HEK293 (cell line): ENCODE measurements at regions not wholly inside any gene's neighbourhood (a gene's known extent, or its start where the extent isn't known, plus 50 kb on each side); places are given as distances from the start of the nearest gene placed in this dataset.

Experiments used
- CTCF ChIA-PET: fragments of 350-600 bp; formaldehyde crosslinking; extraction: SDS; loops from one replicate; lab custom pipeline; 2021; ENCODE audit warnings: antibody characterized with exemption; lab: Yijun Ruan, JAX
- POLR2A ChIA-PET: fragments of 300-600 bp; formaldehyde crosslinking; extraction: SDS; loops from one replicate; lab custom pipeline; 2020; ENCODE audit warnings: antibody characterized with exemption, inconsistent platforms; lab: Yijun Ruan, JAX
- H3K27ac ChIP-seq: fragments of 200-500 bp; sonication (Bioruptor generic); 2 replicates; pipeline ENCODE4 v1.5.1; 2014; ENCODE audit warnings: low read depth, low read length, control low read depth, inconsistent platforms; ENCODE audit errors: extremely low read depth
- H3K36me3 ChIP-seq, 2 experiments: fragments of 200-500 bp in 1 of 2; sonication (Bioruptor generic) in 1 of 2; 1 replicate in 1 of 2; 2 replicates in 1 of 2; pipeline ENCODE4 v1.5.1; 2014 to 2017; ENCODE audit warnings: inconsistent platforms in 2 of 2, low read length in 2 of 2; ENCODE audit not compliant: control insufficient read depth in 2 of 2, insufficient read depth in 1 of 2
- H3K4me1 ChIP-seq: fragments of 200-500 bp; sonication (Bioruptor generic); 2 replicates; pipeline ENCODE4 v1.5.1; 2014; ENCODE audit warnings: mild to moderate bottlenecking, low read length, inconsistent platforms; ENCODE audit not compliant: control insufficient read depth, insufficient read depth
- H3K4me3 ChIP-seq: 2 replicates; pipeline ENCODE4 v1.5.1; 2011; ENCODE audit warnings: low read depth, mild to moderate bottlenecking, control low read depth, low read length, moderate library complexity
- H3K9me3 ChIP-seq: fragments of 200-500 bp; sonication (Bioruptor generic); 2 replicates; pipeline ENCODE4 v1.5.1; 2014; ENCODE audit warnings: low read depth, low read length, inconsistent platforms; ENCODE audit not compliant: control insufficient read depth, insufficient read depth
- EGR2 ChIP-seq: fragments of 450-650 bp; formaldehyde crosslinking; IDR thresholded peaks from 2 replicates; pipeline ENCODE4 v1.5.1; 2016; ENCODE audit warnings: low read depth, missing biosample characterization, missing genetic modification characterization
- GLIS1 ChIP-seq: fragments of 450-650 bp; formaldehyde crosslinking; IDR thresholded peaks from 2 replicates; pipeline ENCODE4 v1.5.1; 2016; ENCODE audit warnings: missing biosample characterization, missing genetic modification characterization
- KLF7 ChIP-seq: fragments of 450-650 bp; formaldehyde crosslinking; IDR thresholded peaks from 2 replicates; pipeline ENCODE4 v1.5.1; 2016; ENCODE audit warnings: missing biosample characterization, missing genetic modification characterization, borderline replicate concordance
- REPIN1 ChIP-seq: fragments of 450-650 bp; formaldehyde crosslinking; IDR thresholded peaks from 2 replicates; pipeline ENCODE4 v1.5.1; 2017; ENCODE audit warnings: missing biosample characterization, missing genetic modification characterization, low read depth
- SP2 ChIP-seq: fragments of 450-650 bp; formaldehyde crosslinking; IDR thresholded peaks from 2 replicates; pipeline ENCODE4 v1.5.1; 2016; ENCODE audit warnings: missing biosample characterization, missing genetic modification characterization
- ZFHX2 ChIP-seq: fragments of 450-650 bp; formaldehyde crosslinking; conservative IDR thresholded peaks from 2 replicates; pipeline ENCODE4 v1.5.1; 2016; ENCODE audit warnings: missing biosample characterization, missing genetic modification characterization
- ZNF140 ChIP-seq: fragments of 450-650 bp; formaldehyde crosslinking; IDR thresholded peaks from 2 replicates; pipeline ENCODE4 v1.5.1; 2016; ENCODE audit warnings: missing biosample characterization, missing genetic modification characterization
- ZNF146 ChIP-seq: fragments of 450-650 bp; formaldehyde crosslinking; IDR thresholded peaks from 2 replicates; pipeline ENCODE4 v1.5.1; 2016; ENCODE audit warnings: missing biosample characterization, missing genetic modification characterization
- ZNF157 ChIP-seq: fragments of 450-650 bp; formaldehyde crosslinking; IDR thresholded peaks from 2 replicates; pipeline ENCODE4 v1.5.1; 2016; ENCODE audit warnings: missing biosample characterization, missing genetic modification characterization
- ZNF175 ChIP-seq: fragments of 450-650 bp; formaldehyde crosslinking; IDR thresholded peaks from 2 replicates; pipeline ENCODE4 v1.5.1; 2016; ENCODE audit warnings: missing biosample characterization, missing genetic modification characterization
- ZNF221 ChIP-seq: fragments of 450-650 bp; formaldehyde crosslinking; IDR thresholded peaks from 2 replicates; pipeline ENCODE4 v1.5.1; 2017; ENCODE audit warnings: missing biosample characterization, missing genetic modification characterization, borderline replicate concordance
- ZNF223 ChIP-seq: fragments of 450-650 bp; formaldehyde crosslinking; IDR thresholded peaks from 2 replicates; pipeline ENCODE4 v1.5.1; 2016; ENCODE audit warnings: missing biosample characterization, missing genetic modification characterization
- ZNF239 ChIP-seq: fragments of 450-650 bp; formaldehyde crosslinking; IDR thresholded peaks from 2 replicates; pipeline ENCODE4 v1.5.1; 2016; ENCODE audit warnings: missing biosample characterization, missing genetic modification characterization
- ZNF394 ChIP-seq: fragments of 450-650 bp; formaldehyde crosslinking; IDR thresholded peaks from 2 replicates; pipeline ENCODE4 v1.5.1; 2016; ENCODE audit warnings: missing biosample characterization, missing genetic modification characterization, mild to moderate bottlenecking, moderate library complexity, borderline replicate concordance
- ZNF404 ChIP-seq: fragments of 450-650 bp; formaldehyde crosslinking; IDR thresholded peaks from 2 replicates; pipeline ENCODE4 v1.5.1; 2017; ENCODE audit warnings: missing biosample characterization, missing genetic modification characterization
- ZNF610 ChIP-seq: fragments of 450-650 bp; formaldehyde crosslinking; IDR thresholded peaks from 2 replicates; pipeline ENCODE4 v1.5.1; 2016; ENCODE audit warnings: missing biosample characterization, missing genetic modification characterization, borderline replicate concordance
- TF ChIP-seq, protein P1 (sequence below): fragments of 450-650 bp; formaldehyde crosslinking; IDR thresholded peaks from 2 replicates; pipeline ENCODE4 v1.5.1; 2016; ENCODE audit warnings: missing biosample characterization, missing genetic modification characterization, borderline replicate concordance
- TF ChIP-seq, protein P2 (sequence below): fragments of 450-650 bp; formaldehyde crosslinking; IDR thresholded peaks from 2 replicates; pipeline ENCODE4 v1.5.1; 2016; ENCODE audit warnings: missing biosample characterization, missing genetic modification characterization
- TF ChIP-seq, protein P3 (sequence below): fragments of 450-650 bp; formaldehyde crosslinking; IDR thresholded peaks from 2 replicates; pipeline ENCODE4 v1.5.1; 2016; ENCODE audit warnings: missing biosample characterization, missing genetic modification characterization
- TF ChIP-seq, protein P4 (sequence below): fragments of 450-650 bp; formaldehyde crosslinking; optimal IDR thresholded peaks from 2 replicates; pipeline ENCODE3; 2016; ENCODE audit warnings: missing biosample characterization, mild to moderate bottlenecking, missing genetic modification characterization
- TF ChIP-seq, protein P5 (sequence below): fragments of 450-650 bp; formaldehyde crosslinking; IDR thresholded peaks from 2 replicates; pipeline ENCODE4 v1.5.1; 2017; ENCODE audit warnings: missing biosample characterization, missing genetic modification characterization
- TF ChIP-seq, protein P6 (sequence below): fragments of 450-650 bp; formaldehyde crosslinking; IDR thresholded peaks from 2 replicates; pipeline ENCODE4 v1.5.0; 2017; ENCODE audit warnings: missing biosample characterization, missing genetic modification characterization, borderline replicate concordance

DNA sequence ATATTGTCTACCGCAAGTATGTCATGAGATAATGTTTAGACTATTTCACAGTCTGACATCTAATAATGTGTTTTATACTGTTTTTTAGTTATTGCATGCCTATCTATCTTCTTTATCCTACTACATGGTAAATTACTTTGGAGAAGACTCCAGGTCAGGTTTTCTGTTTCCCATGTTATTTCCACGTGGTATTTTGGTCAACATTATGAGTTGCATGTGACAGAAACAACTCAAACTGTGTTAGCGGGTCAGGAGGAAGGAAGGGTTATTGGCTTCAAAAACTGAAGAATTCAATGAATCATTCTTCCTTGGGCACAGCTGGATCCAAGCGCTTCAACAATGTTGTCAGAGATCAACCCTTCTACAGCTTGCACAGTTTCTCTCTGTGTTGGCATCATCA is 252.1 kb upstream of the CCNG1 start:
- Histone ChIP-seq H3K4me1 (no peaks in the 10 kb centered on the region), H3K36me3 (no peaks in the 10 kb centered on the region), H3K27ac (no peak overlapping the region), H3K9me3 (no peaks in the 10 kb centered on the region), H3K4me3 (no peak overlapping the region)
- CTCF ChIA-PET = no interaction called here
- POLR2A ChIA-PET = no interaction called here
- no peak for TF ChIP-seq GLIS1 (tag by site-specific recombination)
- no peak for TF ChIP-seq SP2 (tag by site-specific recombination)
- TF ChIP-seq, protein P1, sequence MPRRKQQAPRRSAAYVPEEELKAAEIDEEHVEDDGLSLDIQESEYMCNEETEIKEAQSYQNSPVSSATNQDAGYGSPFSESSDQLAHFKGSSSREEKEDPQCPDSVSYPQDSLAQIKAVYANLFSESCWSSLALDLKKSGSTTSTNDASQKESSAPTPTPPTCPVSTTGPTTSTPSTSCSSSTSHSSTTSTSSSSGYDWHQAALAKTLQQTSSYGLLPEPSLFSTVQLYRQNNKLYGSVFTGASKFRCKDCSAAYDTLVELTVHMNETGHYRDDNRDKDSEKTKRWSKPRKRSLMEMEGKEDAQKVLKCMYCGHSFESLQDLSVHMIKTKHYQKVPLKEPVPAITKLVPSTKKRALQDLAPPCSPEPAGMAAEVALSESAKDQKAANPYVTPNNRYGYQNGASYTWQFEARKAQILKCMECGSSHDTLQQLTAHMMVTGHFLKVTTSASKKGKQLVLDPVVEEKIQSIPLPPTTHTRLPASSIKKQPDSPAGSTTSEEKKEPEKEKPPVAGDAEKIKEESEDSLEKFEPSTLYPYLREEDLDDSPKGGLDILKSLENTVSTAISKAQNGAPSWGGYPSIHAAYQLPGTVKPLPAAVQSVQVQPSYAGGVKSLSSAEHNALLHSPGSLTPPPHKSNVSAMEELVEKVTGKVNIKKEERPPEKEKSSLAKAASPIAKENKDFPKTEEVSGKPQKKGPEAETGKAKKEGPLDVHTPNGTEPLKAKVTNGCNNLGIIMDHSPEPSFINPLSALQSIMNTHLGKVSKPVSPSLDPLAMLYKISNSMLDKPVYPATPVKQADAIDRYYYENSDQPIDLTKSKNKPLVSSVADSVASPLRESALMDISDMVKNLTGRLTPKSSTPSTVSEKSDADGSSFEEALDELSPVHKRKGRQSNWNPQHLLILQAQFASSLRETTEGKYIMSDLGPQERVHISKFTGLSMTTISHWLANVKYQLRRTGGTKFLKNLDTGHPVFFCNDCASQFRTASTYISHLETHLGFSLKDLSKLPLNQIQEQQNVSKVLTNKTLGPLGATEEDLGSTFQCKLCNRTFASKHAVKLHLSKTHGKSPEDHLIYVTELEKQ (tag by site-specific recombination) = no peak
- no peak for TF ChIP-seq ZNF221 (tag by site-specific recombination)
- TF ChIP-seq, protein P2, sequence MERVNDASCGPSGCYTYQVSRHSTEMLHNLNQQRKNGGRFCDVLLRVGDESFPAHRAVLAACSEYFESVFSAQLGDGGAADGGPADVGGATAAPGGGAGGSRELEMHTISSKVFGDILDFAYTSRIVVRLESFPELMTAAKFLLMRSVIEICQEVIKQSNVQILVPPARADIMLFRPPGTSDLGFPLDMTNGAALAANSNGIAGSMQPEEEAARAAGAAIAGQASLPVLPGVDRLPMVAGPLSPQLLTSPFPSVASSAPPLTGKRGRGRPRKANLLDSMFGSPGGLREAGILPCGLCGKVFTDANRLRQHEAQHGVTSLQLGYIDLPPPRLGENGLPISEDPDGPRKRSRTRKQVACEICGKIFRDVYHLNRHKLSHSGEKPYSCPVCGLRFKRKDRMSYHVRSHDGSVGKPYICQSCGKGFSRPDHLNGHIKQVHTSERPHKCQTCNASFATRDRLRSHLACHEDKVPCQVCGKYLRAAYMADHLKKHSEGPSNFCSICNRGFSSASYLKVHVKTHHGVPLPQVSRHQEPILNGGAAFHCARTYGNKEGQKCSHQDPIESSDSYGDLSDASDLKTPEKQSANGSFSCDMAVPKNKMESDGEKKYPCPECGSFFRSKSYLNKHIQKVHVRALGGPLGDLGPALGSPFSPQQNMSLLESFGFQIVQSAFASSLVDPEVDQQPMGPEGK (tag by site-specific recombination) = no peak

DNA sequence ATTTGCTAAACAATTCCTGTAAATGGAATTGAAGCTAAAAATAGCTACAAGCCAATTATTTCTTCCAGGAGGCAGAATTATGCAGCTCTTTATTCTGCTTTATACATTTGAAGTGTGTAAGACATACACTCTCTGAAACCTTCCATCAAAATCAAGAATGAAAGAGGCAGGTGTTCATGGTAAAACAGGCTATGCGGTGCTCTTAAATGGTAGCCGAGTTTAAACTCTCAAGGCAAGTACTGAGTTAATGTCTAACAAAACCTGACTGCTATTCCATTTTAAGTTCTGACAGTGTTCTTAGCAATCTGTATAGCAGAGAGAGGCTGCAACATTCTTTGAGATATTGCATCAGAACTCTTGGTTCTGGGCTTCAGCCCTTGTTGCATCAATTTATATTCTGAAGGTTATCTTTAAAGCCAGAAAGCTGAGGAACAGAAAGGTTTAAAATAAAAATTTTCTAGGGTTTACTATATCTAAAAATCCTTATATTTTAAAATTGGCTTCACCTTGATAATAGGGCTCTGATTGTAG is 248.3 kb upstream of the CCNG1 start:
- CTCF ChIA-PET = interaction anchor here (0.7 kb wide), 1 partner anchor 1656 kb away, joined by 3 read pairs; no protein-coding TSS in a partner anchor
- no peaks in the 10 kb centered on the region for H3K9me3 ChIP-seq
- H3K4me3 ChIP-seq = no peak overlapping the region
- no peaks in the 10 kb centered on the region for H3K4me1 ChIP-seq
- POLR2A ChIA-PET = no interaction called here
- H3K36me3 ChIP-seq = no peaks in the 10 kb centered on the region
- no peak overlapping the region for H3K27ac ChIP-seq
- TF ChIP-seq, protein P3, sequence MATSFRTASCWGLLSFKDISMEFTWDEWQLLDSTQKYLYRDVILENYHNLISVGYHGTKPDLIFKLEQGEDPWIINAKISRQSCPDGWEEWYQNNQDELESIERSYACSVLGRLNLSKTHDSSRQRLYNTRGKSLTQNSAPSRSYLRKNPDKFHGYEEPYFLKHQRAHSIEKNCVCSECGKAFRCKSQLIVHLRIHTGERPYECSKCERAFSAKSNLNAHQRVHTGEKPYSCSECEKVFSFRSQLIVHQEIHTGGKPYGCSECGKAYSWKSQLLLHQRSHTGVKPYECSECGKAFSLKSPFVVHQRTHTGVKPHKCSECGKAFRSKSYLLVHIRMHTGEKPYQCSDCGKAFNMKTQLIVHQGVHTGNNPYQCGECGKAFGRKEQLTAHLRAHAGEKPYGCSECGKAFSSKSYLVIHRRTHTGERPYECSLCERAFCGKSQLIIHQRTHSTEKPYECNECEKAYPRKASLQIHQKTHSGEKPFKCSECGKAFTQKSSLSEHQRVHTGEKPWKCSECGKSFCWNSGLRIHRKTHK (tag by site-specific recombination) = no peak
- TF ChIP-seq ZNF404 (tag by site-specific recombination) (no peak), ZNF223 (tag by site-specific recombination) (no peak), GLIS1 (tag by site-specific recombination) (no peak), EGR2 (tag by site-specific recombination) (no peak), ZNF239 (tag by site-specific recombination) (no peak), ZNF610 (no peak), REPIN1 (tag by site-specific recombination) (no peak), KLF7 (tag by site-specific recombination) (no peak), ZFHX2 (tag by site-specific recombination) (no peak), ZNF146 (tag by site-specific recombination) (no peak), ZNF157 (tag by site-specific recombination) (no peak), ZNF394 (tag by site-specific recombination) (no peak), ZNF140 (tag by site-specific recombination) (no peak), ZNF175 (tag by site-specific recombination) (no peak)
- TF ChIP-seq, protein P4, sequence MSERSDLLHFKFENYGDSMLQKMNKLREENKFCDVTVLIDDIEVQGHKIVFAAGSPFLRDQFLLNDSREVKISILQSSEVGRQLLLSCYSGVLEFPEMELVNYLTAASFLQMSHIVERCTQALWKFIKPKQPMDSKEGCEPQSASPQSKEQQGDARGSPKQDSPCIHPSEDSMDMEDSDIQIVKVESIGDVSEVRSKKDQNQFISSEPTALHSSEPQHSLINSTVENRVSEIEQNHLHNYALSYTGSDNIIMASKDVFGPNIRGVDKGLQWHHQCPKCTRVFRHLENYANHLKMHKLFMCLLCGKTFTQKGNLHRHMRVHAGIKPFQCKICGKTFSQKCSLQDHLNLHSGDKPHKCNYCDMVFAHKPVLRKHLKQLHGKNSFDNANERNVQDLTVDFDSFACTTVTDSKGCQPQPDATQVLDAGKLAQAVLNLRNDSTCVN = no peak
- TF ChIP-seq, protein P5, sequence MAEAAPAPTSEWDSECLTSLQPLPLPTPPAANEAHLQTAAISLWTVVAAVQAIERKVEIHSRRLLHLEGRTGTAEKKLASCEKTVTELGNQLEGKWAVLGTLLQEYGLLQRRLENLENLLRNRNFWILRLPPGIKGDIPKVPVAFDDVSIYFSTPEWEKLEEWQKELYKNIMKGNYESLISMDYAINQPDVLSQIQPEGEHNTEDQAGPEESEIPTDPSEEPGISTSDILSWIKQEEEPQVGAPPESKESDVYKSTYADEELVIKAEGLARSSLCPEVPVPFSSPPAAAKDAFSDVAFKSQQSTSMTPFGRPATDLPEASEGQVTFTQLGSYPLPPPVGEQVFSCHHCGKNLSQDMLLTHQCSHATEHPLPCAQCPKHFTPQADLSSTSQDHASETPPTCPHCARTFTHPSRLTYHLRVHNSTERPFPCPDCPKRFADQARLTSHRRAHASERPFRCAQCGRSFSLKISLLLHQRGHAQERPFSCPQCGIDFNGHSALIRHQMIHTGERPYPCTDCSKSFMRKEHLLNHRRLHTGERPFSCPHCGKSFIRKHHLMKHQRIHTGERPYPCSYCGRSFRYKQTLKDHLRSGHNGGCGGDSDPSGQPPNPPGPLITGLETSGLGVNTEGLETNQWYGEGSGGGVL (tag by site-specific recombination) = no peak
- TF ChIP-seq, protein P6, sequence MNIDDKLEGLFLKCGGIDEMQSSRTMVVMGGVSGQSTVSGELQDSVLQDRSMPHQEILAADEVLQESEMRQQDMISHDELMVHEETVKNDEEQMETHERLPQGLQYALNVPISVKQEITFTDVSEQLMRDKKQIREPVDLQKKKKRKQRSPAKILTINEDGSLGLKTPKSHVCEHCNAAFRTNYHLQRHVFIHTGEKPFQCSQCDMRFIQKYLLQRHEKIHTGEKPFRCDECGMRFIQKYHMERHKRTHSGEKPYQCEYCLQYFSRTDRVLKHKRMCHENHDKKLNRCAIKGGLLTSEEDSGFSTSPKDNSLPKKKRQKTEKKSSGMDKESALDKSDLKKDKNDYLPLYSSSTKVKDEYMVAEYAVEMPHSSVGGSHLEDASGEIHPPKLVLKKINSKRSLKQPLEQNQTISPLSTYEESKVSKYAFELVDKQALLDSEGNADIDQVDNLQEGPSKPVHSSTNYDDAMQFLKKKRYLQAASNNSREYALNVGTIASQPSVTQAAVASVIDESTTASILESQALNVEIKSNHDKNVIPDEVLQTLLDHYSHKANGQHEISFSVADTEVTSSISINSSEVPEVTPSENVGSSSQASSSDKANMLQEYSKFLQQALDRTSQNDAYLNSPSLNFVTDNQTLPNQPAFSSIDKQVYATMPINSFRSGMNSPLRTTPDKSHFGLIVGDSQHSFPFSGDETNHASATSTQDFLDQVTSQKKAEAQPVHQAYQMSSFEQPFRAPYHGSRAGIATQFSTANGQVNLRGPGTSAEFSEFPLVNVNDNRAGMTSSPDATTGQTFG = no peak
